Activated CD4-positive, CD25-positive, alpha-beta regulatory T cell treated with anti-CD3 and anti-CD28 coated beads, Interleukin-2, amount 50 U/mL, for 24 hours (primary cell): ENCODE measurements at regions not wholly inside any gene's neighbourhood (a gene's known extent, or its start where the extent isn't known, plus 50 kb on each side); places are given as distances from the start of the nearest gene placed in this dataset.

Experiments used
- ATAC-seq, 2 donors: fragments of 150-1000 bp; cut with Tn5 transposase; one replicate each; pipeline ENCODE4 v1.10.0; 2021; ENCODE audit warnings: mild to moderate bottlenecking in 1 of 2, moderate library complexity in 1 of 2

- ATAC-seq = no peak
Observed at GRCh38 chr2:222058819-222059445, 239.9 kb downstream of the PAX3 start.

GRCh38 chr2:222057347-222058073 is 241.3 kb downstream of the PAX3 start:
- ATAC-seq = no peak

- no peak for ATAC-seq
Observed at GRCh38 chr2:222055328-222055727, 243.5 kb downstream of the PAX3 start.

- ATAC-seq = no peak
Observed at GRCh38 chr2:222054813-222055212, 244.0 kb downstream of the PAX3 start.

- ATAC-seq = no peak
Observed at GRCh38 chr2:222052934-222053367, 245.8 kb downstream of the PAX3 start.

GRCh38 chr2:222050981-222051380 is 247.8 kb downstream of the PAX3 start:
- ATAC-seq = no peak

GRCh38 chr2:222049946-222050345 is 248.9 kb downstream of the PAX3 start:
- ATAC-seq = no peak

GRCh38 chr2:222043897-222044296 is 254.9 kb downstream of the PAX3 start:
- ATAC-seq = no peak

- no peak for ATAC-seq
Observed at GRCh38 chr2:222042666-222043065, 256.1 kb downstream of the PAX3 start.

GRCh38 chr2:222040333-222040732 is 258.5 kb downstream of the PAX3 start:
- ATAC-seq = no peak

GRCh38 chr2:222039821-222040220 is 259.0 kb downstream of the PAX3 start:
- no peak for ATAC-seq

GRCh38 chr2:222038067-222038802 is 260.6 kb downstream of the PAX3 start:
- no peak for ATAC-seq

- no peak for ATAC-seq
Observed at GRCh38 chr2:222037211-222037610, 261.6 kb downstream of the PAX3 start.

- ATAC-seq = no peak
Observed at GRCh38 chr2:222034058-222034457, 264.7 kb downstream of the PAX3 start.

- ATAC-seq = no peak
Observed at GRCh38 chr2:222033541-222033940, 265.3 kb downstream of the PAX3 start.

- no peak for ATAC-seq
Observed at GRCh38 chr2:222025881-222026271, 272.9 kb downstream of the PAX3 start.

- ATAC-seq = no peak
Observed at GRCh38 chr2:222024932-222025880, 273.6 kb downstream of the PAX3 start.

- ATAC-seq = no peak
Observed at GRCh38 chr2:222017252-222017850, 281.4 kb downstream of the PAX3 start.

- no peak for ATAC-seq
Observed at GRCh38 chr2:222013889-222014288, 284.9 kb downstream of the PAX3 start.

- ATAC-seq = no peak
Observed at GRCh38 chr2:222000326-222000725, 298.5 kb downstream of the PAX3 start.

GRCh38 chr2:221999717-222000116 is 299.1 kb downstream of the PAX3 start:
- no peak for ATAC-seq

- no peak for ATAC-seq
Observed at GRCh38 chr2:221999166-221999565, 299.6 kb downstream of the PAX3 start.
